ENCODE measurements at regions not wholly inside any gene's neighbourhood (a gene's known extent, or its start where the extent isn't known, plus 50 kb on each side); places are given as distances from the start of the nearest gene placed in this dataset.

DNA sequence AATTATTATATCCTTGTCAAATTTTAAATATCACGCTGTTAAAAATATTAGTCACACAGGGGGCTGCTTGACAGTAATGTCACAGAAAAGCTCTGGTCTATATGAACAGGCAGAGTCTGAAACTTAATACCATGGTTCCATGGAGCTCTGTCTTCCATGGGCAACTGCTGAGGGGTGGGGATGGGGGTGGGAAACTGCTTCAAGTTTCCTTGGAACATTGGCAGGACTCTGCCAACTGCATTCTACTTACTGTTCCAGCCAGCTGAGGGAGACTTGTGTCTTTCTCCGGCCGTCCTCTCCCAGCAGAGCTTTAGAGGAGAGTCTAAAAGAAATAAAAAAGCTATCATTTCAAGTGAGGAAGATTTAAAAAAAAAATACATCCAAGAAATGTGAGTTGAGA lies 348.7 kb downstream of the ZIC1 start:
- DNase-seq (ENCODE audit: low read depth in 2 of 2): no peak

DNA sequence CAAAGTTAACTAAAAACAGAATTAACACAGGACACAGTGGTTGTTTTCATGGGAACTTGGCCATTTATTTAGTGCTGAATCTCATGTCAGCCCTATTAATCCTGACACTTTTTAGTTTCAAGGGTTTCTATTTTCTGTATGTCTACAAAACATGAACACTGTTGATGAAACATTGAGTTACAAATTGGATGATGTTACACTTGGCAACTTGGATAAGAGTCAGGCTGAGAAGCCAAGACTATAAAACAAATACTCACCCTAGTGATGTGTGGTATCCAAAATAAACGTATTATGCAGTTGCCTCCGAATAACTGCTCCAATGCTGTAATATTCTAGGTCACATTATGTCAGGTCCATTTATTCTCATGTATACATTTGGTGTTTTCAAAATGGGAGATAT lies 349.6 kb downstream of the ZIC1 start:
- no peak for DNase-seq (ENCODE audit: low read depth in 2 of 2)

DNA sequence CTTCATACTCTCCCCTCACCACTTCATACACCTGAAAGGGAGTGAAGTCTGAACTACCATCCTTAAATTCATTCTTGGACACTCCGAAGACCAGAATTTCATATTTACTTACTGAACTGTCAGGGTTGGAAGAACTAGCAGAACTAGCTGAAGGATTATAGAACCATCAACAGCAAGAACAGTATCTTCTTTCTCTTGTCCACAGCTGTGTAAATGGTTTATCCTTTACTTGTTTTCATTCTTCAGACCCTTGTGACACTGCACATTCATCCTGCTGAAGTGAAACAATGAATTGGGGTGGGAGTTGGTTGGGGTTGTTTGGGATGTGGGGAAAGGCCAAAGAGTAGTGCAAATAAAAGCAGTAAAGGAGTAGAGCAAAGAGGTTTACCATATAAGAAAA lies 350.9 kb downstream of the ZIC1 start:
- DNase-seq (ENCODE audit: low read depth in 2 of 2): no peak

DNA sequence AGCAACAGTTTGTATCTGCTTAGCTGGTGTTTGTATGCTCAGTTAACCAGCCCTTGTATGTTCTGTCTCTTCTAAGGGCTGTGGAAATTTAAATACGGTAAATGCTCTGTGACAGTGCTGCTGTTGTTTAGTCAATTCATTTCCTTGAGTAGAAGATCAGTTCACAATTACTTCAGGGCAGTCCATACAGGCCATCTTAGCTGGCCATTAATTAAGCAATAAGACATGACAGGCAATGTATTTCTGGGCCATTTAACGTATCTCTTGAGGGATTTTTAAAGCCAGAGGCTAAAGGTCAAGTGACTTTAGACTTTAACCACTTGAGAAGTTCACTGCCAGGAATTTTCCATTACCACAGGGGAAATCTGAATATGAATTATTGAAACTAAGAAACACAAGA lies 351.8 kb downstream of the ZIC1 start:
- no peak for DNase-seq (ENCODE audit: low read depth in 2 of 2)

DNA sequence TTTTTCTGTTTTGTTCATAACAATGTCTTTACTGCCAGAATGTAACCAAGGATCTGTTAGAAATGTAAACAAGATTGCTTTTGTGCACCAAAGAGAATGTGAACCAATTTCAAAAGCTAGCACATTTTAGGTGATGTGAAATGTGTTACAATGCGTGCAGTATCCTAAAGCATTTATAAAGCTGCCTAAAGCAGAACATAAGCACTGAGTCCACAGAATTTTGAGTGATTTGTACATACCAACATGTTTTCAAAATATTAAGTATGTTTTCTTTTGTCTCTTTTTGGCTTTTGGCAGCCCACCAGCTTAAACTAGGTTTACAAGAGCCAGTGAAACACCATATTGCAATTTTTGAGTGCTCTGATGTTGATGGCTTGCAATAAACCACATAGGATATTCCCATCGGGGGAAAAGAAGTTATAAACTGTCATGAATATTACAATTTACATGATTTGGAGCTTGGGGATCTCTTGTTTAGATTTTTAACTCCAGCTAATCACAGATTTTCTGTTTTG lies 364.0 kb downstream of the ZIC1 start:
- peak in 1 of 2 experiments; percentile 8 for DNase-seq (ENCODE audit: low read depth in 2 of 2)

DNA sequence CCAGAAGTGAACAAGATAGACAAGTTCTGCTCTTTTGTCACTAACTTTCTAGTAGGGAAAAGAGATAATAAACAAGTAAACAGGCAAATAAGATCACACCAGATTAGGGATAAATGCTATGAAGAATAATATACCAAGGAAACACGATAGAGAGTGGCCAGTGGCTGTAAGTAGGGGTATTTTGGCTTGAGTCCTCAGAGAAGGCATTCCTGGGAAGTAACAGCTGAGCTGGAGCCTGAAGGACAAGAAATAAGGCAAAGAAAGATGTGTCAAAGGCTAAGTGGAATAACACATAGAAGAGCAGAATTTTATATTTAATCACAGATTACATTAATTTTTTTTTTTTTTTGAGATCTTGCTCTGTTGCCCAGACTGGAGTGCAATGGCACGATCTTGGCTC lies 366.2 kb downstream of the ZIC1 start:
- DNase-seq (ENCODE audit: low read depth in 2 of 2): no peak

DNA sequence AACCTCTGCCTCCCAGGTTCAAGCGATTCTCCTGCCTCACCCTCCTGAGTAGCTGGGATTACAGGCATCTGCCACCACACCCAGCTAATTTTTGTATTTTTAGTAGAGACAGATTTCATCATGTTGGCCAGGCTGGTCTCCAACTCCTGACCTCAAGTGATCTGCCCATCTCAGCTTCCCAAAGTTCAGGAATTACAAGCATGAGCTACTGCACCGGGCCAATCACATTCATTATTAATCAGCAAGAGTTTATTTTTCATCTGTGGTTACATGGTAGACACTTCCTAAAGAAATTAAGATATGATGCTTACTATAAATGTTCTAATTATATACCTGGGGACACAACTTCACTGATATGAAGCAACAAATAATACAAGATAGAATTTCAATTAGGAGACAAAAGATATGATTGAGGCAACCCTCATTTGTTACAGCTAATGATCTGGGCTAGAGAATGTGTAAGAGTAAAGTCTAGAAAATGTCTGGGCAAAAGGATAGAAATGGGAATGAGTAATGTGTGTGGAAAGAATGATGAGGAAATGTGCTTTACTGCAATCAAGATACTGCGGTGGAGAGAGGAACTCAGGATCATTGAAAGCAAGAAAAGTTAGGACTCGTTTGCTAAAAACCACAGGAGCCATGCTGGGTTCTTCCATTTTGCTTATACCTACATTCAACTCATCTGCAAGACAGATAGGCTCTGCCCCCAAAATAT lies 366.8 kb downstream of the ZIC1 start:
- no peak for DNase-seq (ENCODE audit: low read depth in 2 of 2)

DNA sequence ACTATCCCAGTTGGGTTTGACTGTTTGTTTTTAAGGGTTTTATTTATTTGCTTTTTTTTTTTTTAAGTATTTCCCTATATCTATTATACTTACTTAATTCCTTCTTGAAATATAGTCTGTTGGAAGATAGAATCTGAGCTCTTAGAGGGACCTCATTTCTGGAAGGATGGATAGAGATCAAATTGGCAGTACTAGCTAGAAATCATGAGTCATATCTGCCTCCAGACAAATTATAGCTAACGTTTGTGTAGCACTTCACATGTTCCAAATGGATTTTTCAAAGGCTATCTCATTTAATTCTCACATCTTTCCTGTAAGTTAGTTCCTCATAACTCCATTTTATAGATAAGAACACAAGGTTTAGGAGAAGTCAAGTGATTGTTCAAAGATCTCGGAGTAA lies 384.7 kb downstream of the ZIC1 start:
- DNase-seq (ENCODE audit: low read depth in 2 of 2): no peak

DNA sequence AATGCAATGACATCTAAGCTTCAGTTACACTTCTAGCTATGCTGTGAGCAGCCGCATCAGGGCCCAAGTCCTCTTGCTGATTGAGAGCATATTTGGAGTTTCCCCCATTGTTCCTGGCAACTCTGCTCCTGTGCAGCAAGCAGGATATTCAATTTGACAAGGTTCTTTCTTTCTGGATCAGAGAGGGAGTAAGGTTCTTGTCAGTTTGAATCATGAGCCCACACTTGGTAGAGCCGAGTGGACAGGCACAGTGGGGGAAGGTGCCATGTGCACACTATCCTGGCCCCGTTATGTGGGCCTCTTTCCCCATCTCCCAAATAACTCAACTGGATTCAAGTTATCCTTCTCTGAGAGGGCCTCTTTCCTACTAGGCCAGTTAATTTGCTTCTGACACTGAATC lies 385.4 kb downstream of the ZIC1 start:
- no peak for DNase-seq (ENCODE audit: low read depth in 2 of 2)

DNA sequence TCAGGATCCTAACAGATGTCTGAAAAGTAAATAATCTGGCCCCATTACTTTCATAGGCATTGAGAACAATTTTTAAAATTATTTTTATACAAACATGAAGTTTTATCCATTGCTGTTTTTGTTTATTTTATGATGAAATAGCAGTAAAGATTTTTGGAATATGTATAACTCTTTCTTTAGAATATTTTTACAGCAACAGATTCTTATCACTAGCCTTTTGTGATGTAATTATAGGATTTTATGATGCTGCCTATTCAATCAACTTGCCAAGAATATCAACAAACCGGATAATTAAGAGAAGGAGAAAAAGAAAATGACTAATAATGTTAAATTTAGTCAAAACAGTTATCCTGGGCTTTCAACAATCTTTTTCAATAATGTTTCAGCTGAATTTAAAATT lies 386.3 kb downstream of the ZIC1 start:
- no peak for DNase-seq (ENCODE audit: low read depth in 2 of 2)

DNA sequence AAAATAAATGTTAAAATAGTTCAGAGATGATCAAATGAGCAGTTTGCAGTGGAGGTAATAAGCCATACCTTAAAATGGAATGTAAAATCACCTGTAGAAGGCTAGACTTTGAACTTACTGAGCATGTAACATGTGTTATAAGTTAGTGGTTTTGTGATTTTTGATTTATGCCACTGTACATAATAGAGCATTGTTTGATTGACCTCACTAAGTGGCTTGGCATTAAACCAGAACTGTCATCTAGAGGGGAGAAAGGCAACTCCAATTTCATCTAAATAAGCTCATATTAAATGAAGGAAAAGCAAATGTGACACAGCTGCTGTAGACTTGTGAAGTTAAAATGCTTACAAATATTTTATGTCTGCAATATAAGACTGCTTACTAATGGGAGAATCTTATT lies 387.9 kb downstream of the ZIC1 start:
- DNase-seq (ENCODE audit: low read depth in 2 of 2): no peak

DNA sequence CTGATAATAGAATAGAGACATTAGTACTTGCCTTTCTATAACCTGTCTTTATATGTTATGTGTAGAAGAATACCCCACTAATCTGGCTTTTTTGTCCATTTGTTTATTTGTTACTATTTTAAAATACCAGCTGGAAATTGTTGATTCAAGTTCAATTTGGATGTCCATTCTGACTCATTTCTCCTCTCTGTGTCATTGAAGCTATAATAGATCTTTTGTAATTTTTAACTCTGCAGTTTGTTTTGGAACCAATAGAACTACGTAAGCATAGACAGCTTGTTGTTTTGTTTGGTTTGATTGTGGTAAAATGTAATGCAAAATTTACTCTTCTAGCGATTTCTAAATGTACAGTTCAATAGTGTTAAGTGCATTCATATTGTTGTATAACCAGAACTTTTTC lies 390.4 kb downstream of the ZIC1 start:
- DNase-seq (ENCODE audit: low read depth in 2 of 2): no peak

DNA sequence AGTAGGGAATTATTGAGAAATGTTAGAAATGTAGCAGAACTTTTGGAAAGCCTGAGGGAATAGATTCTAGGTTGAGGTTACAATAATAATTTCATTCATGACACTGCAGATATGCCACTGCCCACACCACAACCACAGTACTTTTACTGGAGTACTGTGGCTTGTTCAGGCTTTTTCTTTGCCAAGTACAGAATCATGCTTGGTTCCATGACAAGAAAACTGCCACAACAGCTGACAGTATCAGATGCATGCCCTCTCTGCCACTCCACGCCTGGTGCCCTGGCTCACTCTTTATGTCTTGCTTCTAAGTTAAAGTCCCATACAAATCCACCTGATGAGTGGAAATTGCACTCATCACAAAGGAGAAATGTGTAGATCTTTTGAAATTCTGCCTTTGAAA lies 398.6 kb downstream of the ZIC1 start:
- no peak for DNase-seq (ENCODE audit: low read depth in 2 of 2)

DNA sequence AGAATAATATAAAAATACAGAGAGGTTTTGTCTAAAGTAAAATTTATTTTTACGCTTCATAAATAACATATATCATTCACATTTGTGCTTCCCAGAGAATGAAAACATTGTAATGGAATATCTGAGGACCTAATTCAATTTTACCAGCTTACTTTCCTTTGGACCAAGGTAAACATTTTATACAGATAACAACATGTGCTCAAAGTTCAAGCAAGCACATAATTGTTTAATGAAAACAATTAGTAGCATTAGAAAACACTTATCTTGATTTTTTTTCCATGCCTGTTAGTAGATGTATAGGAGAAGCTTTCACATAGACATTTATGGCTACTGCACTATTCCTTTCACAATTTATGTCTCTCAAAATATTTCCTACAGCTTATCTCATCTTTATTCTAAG lies 400.0 kb downstream of the ZIC1 start:
- DNase-seq (ENCODE audit: low read depth in 2 of 2): no peak

DNA sequence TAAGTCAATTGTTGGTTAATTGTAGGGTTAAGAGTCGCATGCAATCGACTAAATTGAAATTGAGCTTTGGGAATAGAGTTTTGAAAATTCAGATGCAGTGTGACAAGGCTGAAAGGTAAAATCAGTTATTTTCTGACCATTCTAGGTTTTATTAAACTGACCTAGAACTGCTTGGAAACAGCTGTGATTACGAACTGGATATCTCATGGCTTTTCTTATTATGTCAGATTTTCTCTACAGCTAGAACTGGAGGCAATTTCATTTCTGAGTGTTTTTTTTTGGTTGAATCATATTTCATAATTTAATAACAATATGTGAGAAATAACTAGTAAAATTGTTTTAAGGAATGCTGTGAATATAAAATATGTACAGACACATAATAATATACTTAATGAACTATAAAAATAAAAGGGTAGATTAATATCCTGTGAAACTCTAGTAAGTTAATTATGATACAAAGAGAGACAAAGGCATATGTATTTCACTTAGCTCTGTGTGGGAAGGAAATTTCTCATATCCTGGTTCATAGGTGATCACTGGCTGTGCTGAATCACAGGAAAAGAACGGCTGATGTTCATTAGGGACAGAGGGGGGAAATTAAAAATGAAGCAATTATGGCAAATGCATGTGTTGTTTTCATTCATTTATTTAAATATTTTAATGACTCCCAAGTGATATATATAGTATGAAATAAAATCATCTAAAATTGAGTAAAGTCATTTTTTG lies 403.2 kb downstream of the ZIC1 start:
- no peak for DNase-seq (ENCODE audit: low read depth in 2 of 2)

DNA sequence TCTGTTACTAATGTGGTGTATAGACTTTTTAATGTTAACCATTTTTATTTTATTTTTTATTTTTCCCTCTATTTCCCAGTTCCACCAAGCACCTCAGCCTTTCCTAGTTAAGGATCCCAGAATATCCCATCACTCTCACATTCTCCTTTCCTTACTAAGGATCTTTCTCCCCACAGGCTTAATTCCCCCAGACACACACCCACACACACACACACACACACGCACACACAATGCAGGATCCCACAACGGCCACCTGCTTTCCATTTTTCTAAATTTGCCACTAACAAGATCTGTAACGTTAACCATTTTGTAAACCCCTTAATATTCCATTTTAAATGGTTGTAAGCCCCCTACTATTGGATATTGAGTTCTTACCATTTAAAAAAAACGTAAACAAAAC lies 404.1 kb downstream of the ZIC1 start:
- no peak for DNase-seq (ENCODE audit: low read depth in 2 of 2)

DNA sequence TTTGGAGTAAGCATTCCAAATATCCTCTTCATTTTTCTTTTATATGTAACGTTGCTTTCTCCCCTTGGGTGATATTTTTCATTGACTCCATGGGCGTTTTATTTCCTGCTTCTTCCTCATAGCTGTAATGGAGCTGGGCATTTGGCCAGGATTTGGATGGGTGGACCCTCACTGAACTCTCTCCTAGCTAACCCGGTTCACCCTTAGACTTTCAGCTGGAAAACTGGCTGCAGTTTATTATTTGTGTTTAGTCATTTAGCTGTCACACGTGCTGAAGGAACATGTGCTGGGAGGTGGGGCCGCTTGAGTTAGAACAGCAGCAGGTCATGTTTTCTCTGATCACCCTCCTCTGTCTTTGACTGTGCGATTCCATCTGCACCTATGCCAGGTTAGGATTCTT lies 407.6 kb downstream of the ZIC1 start:
- no peak for DNase-seq (ENCODE audit: low read depth in 2 of 2)

DNA sequence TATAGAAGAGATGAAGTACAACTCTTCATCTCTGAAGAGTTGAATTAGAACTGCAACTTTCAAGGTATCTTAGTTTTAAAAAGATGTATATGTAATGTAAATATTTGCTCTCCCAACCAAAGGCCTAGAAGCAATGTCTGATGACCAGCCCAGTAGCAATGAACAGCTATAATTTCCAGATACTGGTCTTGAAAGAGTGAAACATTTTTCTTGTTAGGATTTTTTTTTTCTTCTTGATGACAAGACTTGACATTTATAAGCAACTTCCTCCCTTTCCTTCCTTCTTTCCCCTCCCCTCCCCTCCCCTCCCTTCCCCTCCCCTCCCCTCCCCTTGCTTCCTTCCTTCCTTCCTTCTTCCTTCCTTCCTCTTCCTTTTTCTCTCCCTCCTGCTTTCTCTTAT lies 423.4 kb downstream of the ZIC1 start:
- DNase-seq (ENCODE audit: low read depth in 2 of 2): no peak

DNA sequence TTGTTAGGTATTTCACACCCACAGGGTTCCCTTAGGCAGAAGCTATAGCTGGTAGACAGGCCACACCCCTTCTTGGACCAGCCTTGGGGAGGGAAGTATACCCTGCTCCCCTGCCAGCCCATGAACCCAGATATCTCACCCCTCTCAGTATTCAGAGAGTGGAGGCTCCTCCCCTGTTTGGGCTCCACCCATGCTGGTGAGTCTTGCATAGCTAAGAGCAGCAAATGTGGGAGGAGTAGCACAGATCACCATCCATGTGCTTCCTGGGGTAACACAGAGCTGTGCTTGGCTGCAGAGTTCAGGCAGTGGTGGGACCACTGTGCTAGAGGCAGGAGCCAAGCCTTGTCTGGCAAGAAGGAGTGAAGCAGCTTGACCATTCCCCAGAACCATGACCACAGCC lies 427.2 kb downstream of the ZIC1 start:
- DNase-seq (ENCODE audit: low read depth in 2 of 2): no peak

DNA sequence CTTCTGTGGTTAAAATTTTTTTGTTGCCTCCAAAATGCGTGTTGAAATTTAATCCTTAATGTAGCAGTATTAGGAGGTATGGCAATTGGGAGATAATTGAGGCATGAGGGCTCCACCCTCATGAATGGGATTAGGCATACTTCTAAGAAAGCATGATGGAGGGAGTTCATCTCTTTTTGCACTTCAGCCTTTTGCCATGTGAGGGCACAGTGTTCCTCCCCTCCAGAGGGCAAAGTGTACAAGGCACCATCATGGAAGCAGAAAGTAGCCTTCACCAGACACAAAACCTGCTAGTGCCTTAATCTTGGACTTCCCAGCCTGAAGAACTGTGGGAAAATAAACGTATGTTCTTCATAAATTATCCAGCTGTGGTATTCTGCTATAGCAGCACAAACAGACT lies 429.5 kb downstream of the ZIC1 start:
- no peak for DNase-seq (ENCODE audit: low read depth in 2 of 2)

DNA sequence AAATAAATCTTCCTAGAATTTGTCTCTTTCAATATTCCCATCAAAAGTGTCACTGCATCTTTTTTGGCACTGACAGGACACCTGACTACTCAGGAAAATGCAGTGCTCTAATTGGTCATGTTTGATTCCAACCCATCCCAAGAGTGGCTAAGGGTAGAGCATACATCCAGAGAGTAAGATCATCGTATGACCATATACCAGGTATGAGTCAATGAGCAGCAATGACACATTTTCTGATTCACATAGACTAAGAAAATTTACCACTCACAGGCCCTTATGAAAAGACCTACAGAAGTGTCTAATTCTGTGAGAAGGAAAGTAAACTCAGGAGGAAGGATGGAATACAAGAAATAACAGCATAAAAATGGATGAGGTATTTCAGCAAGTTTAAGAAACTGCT lies 434.2 kb downstream of the ZIC1 start:
- no peak for DNase-seq (ENCODE audit: low read depth in 2 of 2)

DNA sequence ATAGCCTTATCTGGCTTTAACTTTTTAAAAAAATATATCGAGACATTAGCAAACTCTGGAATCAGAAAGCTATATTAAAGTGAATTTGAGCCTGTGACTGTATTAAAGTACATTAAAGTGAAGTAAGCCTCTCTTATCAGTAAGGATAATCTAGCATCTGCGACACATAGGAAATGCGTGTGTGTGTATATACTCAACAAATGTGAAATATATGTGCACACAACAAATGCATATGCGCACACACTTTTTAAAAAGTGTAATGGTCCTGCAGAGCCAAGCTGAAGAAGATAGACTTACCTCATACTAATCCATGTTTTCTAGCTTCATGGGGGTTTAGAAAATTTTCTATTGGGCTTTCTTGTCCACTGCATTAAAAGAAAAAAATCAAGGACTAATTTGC lies 437.1 kb downstream of the ZIC1 start:
- DNase-seq (ENCODE audit: low read depth in 2 of 2): no peak

DNA sequence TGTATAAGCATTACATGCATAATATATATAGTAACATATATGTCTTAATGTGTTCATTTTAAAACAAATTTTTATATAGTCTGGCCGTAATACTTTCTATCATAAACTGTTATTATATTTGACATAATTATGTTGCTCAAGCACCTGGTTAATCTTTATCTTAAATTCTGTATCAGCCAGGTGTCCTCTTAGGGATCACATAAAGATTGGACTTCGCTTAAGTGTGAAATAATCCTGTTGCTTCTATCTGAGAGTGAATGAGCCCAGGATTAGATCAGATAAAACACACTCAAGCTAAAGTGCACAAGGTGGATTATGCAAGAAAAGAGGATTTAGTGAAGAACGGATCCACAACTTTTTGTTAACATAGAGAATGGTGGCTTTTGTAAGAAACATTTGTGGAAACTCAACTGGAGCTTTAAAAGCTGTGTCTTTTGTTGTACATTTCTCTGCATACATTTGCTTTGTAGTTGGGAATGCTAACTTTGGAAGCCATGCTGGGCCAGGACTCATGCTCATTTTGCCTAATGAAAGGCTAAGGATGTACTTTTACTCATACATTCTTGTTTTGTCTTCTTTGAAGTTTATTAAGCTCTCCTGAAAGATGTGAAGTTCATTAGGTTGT lies 437.8 kb downstream of the ZIC1 start:
- no peak for DNase-seq (ENCODE audit: low read depth in 2 of 2)

Measured in fibroblast of skin of left biceps (primary cell).